T1000 (cell line): ENCODE measurements at regions not wholly inside any gene's neighbourhood (a gene's known extent, or its start where the extent isn't known, plus 50 kb on each side); places are given as distances from the start of the nearest gene placed in this dataset.
"Not testable (repeated sequence)": the region's sequence is repeated elsewhere in the genome, so short reads cannot be mapped to it uniquely, and the experiment has no call there.

Experiments
- DNase-seq: peaks from one replicate; lab custom pipeline; 2025; ENCODE audit warnings: mixed read lengths; lab: John Stamatoyannopoulos, UW

GRCh38 chr6:85010865-85011264 lies 246.5 kb upstream of the TBX18 start:
- no peak for DNase-seq

GRCh38 chr6:85008296-85009009 lies 244.1 kb upstream of the TBX18 start:
- no peak for DNase-seq

GRCh38 chr6:85006362-85006761 lies 242.0 kb upstream of the TBX18 start:
- no peak for DNase-seq

GRCh38 chr6:85005494-85005893 lies 241.1 kb upstream of the TBX18 start:
- DNase-seq, result no peak

GRCh38 chr6:85004361-85004995 lies 240.1 kb upstream of the TBX18 start:
- DNase-seq, result no peak

- no peak for DNase-seq
Observed at GRCh38 chr6:85002847-85003246, 238.4 kb upstream of the TBX18 start.

- DNase-seq, result no peak
Observed at GRCh38 chr6:85000001-85000400, 235.6 kb upstream of the TBX18 start.

- no peak for DNase-seq
Observed at GRCh38 chr6:84998223-84998622, 233.8 kb upstream of the TBX18 start.

GRCh38 chr6:84988766-84989165 lies 224.4 kb upstream of the TBX18 start:
- DNase-seq, result not testable (repeated sequence)

GRCh38 chr6:84985490-84985889 lies 221.1 kb upstream of the TBX18 start:
- DNase-seq, result not testable (repeated sequence)

- DNase-seq, result no peak
Observed at GRCh38 chr6:84979541-84979940, 215.1 kb upstream of the TBX18 start.

GRCh38 chr6:84977363-84977705 lies 212.9 kb upstream of the TBX18 start:
- peak; percentile 20 for DNase-seq

- DNase-seq, result no peak
Observed at GRCh38 chr6:84976526-84977362, 212.3 kb upstream of the TBX18 start.

GRCh38 chr6:84975316-84975715 lies 210.9 kb upstream of the TBX18 start:
- DNase-seq, result no peak

GRCh38 chr6:84973606-84974005 lies 209.2 kb upstream of the TBX18 start:
- no peak for DNase-seq

GRCh38 chr6:84967965-84968364 lies 203.6 kb upstream of the TBX18 start:
- DNase-seq, result no peak

- no peak for DNase-seq
Observed at GRCh38 chr6:84967389-84967788, 203.0 kb upstream of the TBX18 start.

GRCh38 chr6:84953111-84953755 lies 188.8 kb upstream of the TBX18 start:
- DNase-seq, result no peak

GRCh38 chr6:84944926-84945325 lies 180.5 kb upstream of the TBX18 start:
- not testable (repeated sequence) for DNase-seq

GRCh38 chr6:84943905-84944304 lies 179.5 kb upstream of the TBX18 start:
- DNase-seq, result no peak

GRCh38 chr6:84941609-84942008 lies 177.2 kb upstream of the TBX18 start:
- not testable (repeated sequence) for DNase-seq

- no peak for DNase-seq
Observed at GRCh38 chr6:84929212-84929611, 164.8 kb upstream of the TBX18 start.
